IPS-NIHi7 (cell line): ENCODE measurements at regions not wholly inside any gene's neighbourhood (a gene's known extent, or its start where the extent isn't known, plus 50 kb on each side); places are given as distances from the start of the nearest gene placed in this dataset.

Experiments used
- DNase-seq: peaks from one replicate; pipeline ENCODE4 v3.0.0; 2012; ENCODE audit warnings: mixed read lengths; ENCODE audit errors: extremely low spot score

GRCh38 chr2:118665784-118666529 is 181.5 kb downstream of the EN1 start:
- DNase-seq: no peak

GRCh38 chr2:118661179-118661578 is 186.3 kb downstream of the EN1 start:
- DNase-seq: no peak

GRCh38 chr2:118658596-118659198 is 188.8 kb downstream of the EN1 start:
- no peak for DNase-seq

GRCh38 chr2:118657466-118657865 is 190.0 kb downstream of the EN1 start:
- DNase-seq: no peak

GRCh38 chr2:118654945-118655344 is 192.5 kb downstream of the EN1 start:
- DNase-seq: no peak

- no peak for DNase-seq
These were observed 197.1 kb downstream of the EN1 start for GRCh38 chr2:118650327-118650726.

- DNase-seq: no peak
These were observed 201.6 kb downstream of the EN1 start for GRCh38 chr2:118645876-118646275.

- DNase-seq: no peak
These were observed 203.3 kb downstream of the EN1 start for GRCh38 chr2:118644190-118644589.

GRCh38 chr2:118643294-118643693 is 204.2 kb downstream of the EN1 start:
- DNase-seq: no peak

GRCh38 chr2:118642501-118642900 is 204.9 kb downstream of the EN1 start:
- no peak for DNase-seq

- no peak for DNase-seq
These were observed 205.7 kb downstream of the EN1 start for GRCh38 chr2:118641711-118642110.

GRCh38 chr2:118639371-118639770 is 208.1 kb downstream of the EN1 start:
- DNase-seq: no peak

GRCh38 chr2:118638453-118638852 is 209.0 kb downstream of the EN1 start:
- no peak for DNase-seq

GRCh38 chr2:118635891-118636290 is 211.6 kb downstream of the EN1 start:
- DNase-seq: no peak

- DNase-seq: no peak
These were observed 212.6 kb downstream of the EN1 start for GRCh38 chr2:118634876-118635275.

GRCh38 chr2:118633371-118634018 is 214.0 kb downstream of the EN1 start:
- no peak for DNase-seq

GRCh38 chr2:118632921-118633320 is 214.5 kb downstream of the EN1 start:
- peak; percentile 22 for DNase-seq

- no peak for DNase-seq
These were observed 220.3 kb downstream of the EN1 start for GRCh38 chr2:118627156-118627555.

- DNase-seq: no peak
These were observed 224.5 kb downstream of the EN1 start for GRCh38 chr2:118622913-118623312.

GRCh38 chr2:118622108-118622507 is 225.3 kb downstream of the EN1 start:
- no peak for DNase-seq

GRCh38 chr2:118618279-118618678 is 229.2 kb downstream of the EN1 start:
- DNase-seq: peak; percentile 37

GRCh38 chr2:118616432-118616831 is 231.0 kb downstream of the EN1 start:
- DNase-seq: no peak

GRCh38 chr2:118614841-118615271 is 232.6 kb downstream of the EN1 start:
- DNase-seq: peak; percentile 23
